NCI-H460 (cell line): ENCODE measurements at regions not wholly inside any gene's neighbourhood (a gene's known extent, or its start where the extent isn't known, plus 50 kb on each side); places are given as distances from the start of the nearest gene placed in this dataset.

Source experiments
- DNase-seq: peaks from one replicate; pipeline ENCODE4 v3.0.0-alpha.2; 2016; ENCODE audit warnings: low read depth; ENCODE audit errors: extremely low read depth

GRCh38 chr7:117929237-117929636 lies 56.0 kb upstream of the CTTNBP2 start:
- no peak for DNase-seq

- no peak for DNase-seq
Observed at GRCh38 chr7:117931314-117931713, 58.1 kb upstream of the CTTNBP2 start.

GRCh38 chr7:117937049-117937752 lies 64.0 kb upstream of the CTTNBP2 start:
- DNase-seq, result no peak

- no peak for DNase-seq
Observed at GRCh38 chr7:117937753-117938483, 64.7 kb upstream of the CTTNBP2 start.

- DNase-seq, result peak; percentile 68
Observed at GRCh38 chr7:117941138-117941810, 68.0 kb upstream of the CTTNBP2 start.

- no peak for DNase-seq
Observed at GRCh38 chr7:117942780-117943179, 69.5 kb upstream of the CTTNBP2 start.

GRCh38 chr7:117944886-117945285 lies 71.6 kb upstream of the CTTNBP2 start:
- no peak for DNase-seq

GRCh38 chr7:117946151-117946633 lies 73.0 kb upstream of the CTTNBP2 start:
- DNase-seq, result no peak

- no peak for DNase-seq
Observed at GRCh38 chr7:117949232-117949631, 76.0 kb upstream of the CTTNBP2 start.

GRCh38 chr7:117950601-117951260 lies 77.5 kb upstream of the CTTNBP2 start:
- DNase-seq, result no peak

- no peak for DNase-seq
Observed at GRCh38 chr7:117951285-117951684, 78.0 kb upstream of the CTTNBP2 start.

- no peak for DNase-seq
Observed at GRCh38 chr7:117951691-117952280, 78.5 kb upstream of the CTTNBP2 start.

- DNase-seq, result no peak
Observed at GRCh38 chr7:117955046-117955445, 81.8 kb upstream of the CTTNBP2 start.

- no peak for DNase-seq
Observed at GRCh38 chr7:117960351-117960750, 87.1 kb upstream of the CTTNBP2 start.

- DNase-seq, result no peak
Observed at GRCh38 chr7:117961235-117961634, 88.0 kb upstream of the CTTNBP2 start.

GRCh38 chr7:117962366-117962994 lies 89.2 kb upstream of the CTTNBP2 start:
- DNase-seq, result no peak

GRCh38 chr7:117963264-117964197 lies 90.3 kb upstream of the CTTNBP2 start:
- DNase-seq, result no peak

- DNase-seq, result no peak
Observed at GRCh38 chr7:117970801-117971200, 97.6 kb upstream of the CTTNBP2 start.
